BLaER1 treated with 17β-estradiol and CSF1 and Interleukin-3, amounts not matched to agents 10 nM and 100 nM (cell line): ENCODE measurements at regions not wholly inside any gene's neighbourhood (a gene's known extent, or its start where the extent isn't known, plus 50 kb on each side); places are given as distances from the start of the nearest gene placed in this dataset.

Experiments used
- H3K27ac ChIP-seq, 11 experiments: shearing (Covaris generic); formaldehyde crosslinking; 2 replicates each; pipeline ENCODE4 v1.8.1; 2022
- H3K27me3 ChIP-seq, 11 experiments: shearing (Covaris generic); formaldehyde crosslinking; 2 replicates each; pipeline ENCODE4 v1.8.1; 2022
- H3K36me3 ChIP-seq, 11 experiments: shearing (Covaris generic); formaldehyde crosslinking; 2 replicates each; pipeline ENCODE4 v1.8.1; 2022
- H3K4me1 ChIP-seq, 10 experiments: shearing (Covaris generic); formaldehyde crosslinking; 2 replicates each; pipeline ENCODE4 v1.8.1; 2022
- H3K4me2 ChIP-seq, 11 experiments: shearing (Covaris generic); formaldehyde crosslinking; 2 replicates each; pipeline ENCODE4 v1.8.1; 2022
- H3K4me3 ChIP-seq, 10 experiments: shearing (Covaris generic); formaldehyde crosslinking; 2 replicates each; pipeline ENCODE4 v1.8.1; 2022
- H3K9ac ChIP-seq, 11 experiments: shearing (Covaris generic); formaldehyde crosslinking; 2 replicates each; pipeline ENCODE4 v1.8.1; 2022
- H3K9me3 ChIP-seq, 11 experiments: shearing (Covaris generic); formaldehyde crosslinking; replicated peaks in 1 of 11; 2 replicates each; pipeline ENCODE4 v1.8.1; 2022
- H4K20me1 ChIP-seq, 11 experiments: shearing (Covaris generic); formaldehyde crosslinking; 2 replicates each; pipeline ENCODE4 v1.8.1; 2022
- Cebpa-rat ChIP-seq, 11 experiments: shearing (Covaris generic); IDR thresholded peaks; 2 replicates each; pipeline ENCODE4 v1.8.1; 2022

DNA sequence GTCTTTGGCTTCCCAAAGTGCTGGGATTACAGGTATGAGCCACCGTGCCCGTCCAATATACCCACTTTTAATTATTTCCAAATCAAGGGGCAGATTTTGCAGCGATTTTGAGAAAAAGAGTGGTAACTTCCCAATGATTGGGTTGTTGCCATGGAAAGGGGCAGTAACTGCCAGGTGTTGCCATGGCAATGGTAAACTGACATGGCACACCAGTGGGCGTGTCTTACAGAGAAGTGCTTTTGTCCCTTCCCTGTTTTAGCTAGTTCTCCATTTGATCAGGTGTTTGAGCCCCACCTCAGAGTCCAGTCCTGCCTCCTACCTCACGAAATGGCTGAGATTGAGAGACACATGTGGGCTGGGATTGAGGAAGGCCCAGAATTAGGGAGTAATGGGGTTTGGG, 86.3 kb upstream of the IER5L start:
- H3K4me2 ChIP-seq: no peak overlapping the region
- no peak overlapping the region for H3K4me3 ChIP-seq
- peaks cover 0 to 5% (median 0%) of the 10 kb centered on the region in 11 experiments; a peak in 1 of 22 replicates for H3K27me3 ChIP-seq
- H3K9ac ChIP-seq: no peak overlapping the region
- no peak overlapping the region for H3K27ac ChIP-seq
- no peak for TF ChIP-seq Cebpa-rat (IDR thresholded peaks at IDR 0.05)
- peaks cover 0 to 6% (median 0%) of the 10 kb centered on the region in 11 experiments; a peak in 1 of 22 replicates for H3K9me3 ChIP-seq
- H3K36me3 ChIP-seq: no peaks in the 10 kb centered on the region
- no peaks in the 10 kb centered on the region for H4K20me1 ChIP-seq
- H3K4me1 ChIP-seq: peaks cover 13 to 28% (median 21%) of the 10 kb centered on the region in 10 experiments

DNA sequence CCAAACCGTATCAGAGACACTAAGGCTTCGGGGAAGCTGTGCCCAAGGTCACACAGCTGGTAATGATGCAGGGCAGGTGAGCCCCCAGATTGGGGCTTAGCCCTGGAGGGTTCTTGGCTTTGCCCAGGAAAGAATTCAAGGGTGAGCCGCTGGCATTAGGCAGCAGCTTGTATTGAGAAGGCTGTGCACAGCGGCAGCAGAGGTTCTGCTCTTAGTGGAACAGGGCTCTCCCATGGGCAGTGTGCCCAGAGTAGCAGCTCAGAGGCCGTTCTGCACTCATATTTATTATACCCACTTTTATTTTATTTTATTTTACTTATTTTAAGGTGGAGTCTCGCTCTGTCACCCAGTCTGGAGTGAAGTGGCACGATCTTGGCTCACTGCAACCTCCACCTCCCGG, 85.8 kb upstream of the IER5L start:
- peaks cover 19 to 31% (median 24%) of the 10 kb centered on the region in 10 experiments for H3K4me1 ChIP-seq
- TF ChIP-seq Cebpa-rat (IDR thresholded peaks at IDR 0.05): no peak

GRCh38 chr9:129262261-129262660, 84.2 kb upstream of the IER5L start:
- H3K27me3 ChIP-seq: peaks cover 0 to 17% (median 8%) of the 10 kb centered on the region in 11 experiments; a peak in 11 of 22 replicates
- TF ChIP-seq Cebpa-rat (IDR thresholded peaks at IDR 0.05): no peak

More for the DNA sequence above, 85.8 kb upstream of the IER5L start:
- Histone ChIP-seq H4K20me1 (no peaks in the 10 kb centered on the region), H3K27me3 (peaks cover 0 to 9% (median 4%) of the 10 kb centered on the region in 11 experiments; a peak in 9 of 22 replicates), H3K27ac (no peak overlapping the region), H3K9ac (no peak overlapping the region), H3K36me3 (no peaks in the 10 kb centered on the region), H3K4me2 (no peak overlapping the region), H3K4me3 (no peak overlapping the region), H3K9me3 (peaks cover 0 to 6% (median 0%) of the 10 kb centered on the region in 11 experiments; a peak in 1 of 22 replicates)

GRCh38 chr9:129259375-129259774, 81.3 kb upstream of the IER5L start:
- H3K27me3 ChIP-seq: peaks cover 0 to 22% (median 8%) of the 10 kb centered on the region in 11 experiments; a peak in 11 of 22 replicates
- peaks cover 0 to 6% (median 0%) of the 10 kb centered on the region in 11 experiments; a peak in 1 of 22 replicates for H3K9me3 ChIP-seq
- no peaks in the 10 kb centered on the region for H4K20me1 ChIP-seq
- H3K4me2 ChIP-seq: peak overlapping the region in 8 of 11 experiments; percentile 66 to 91 (median 84); a peak in 15 of 22 replicates
- H3K27ac ChIP-seq: no peak overlapping the region
- no peak for TF ChIP-seq Cebpa-rat (IDR thresholded peaks at IDR 0.05)
- H3K4me1 ChIP-seq: peaks cover 26 to 42% (median 37%) of the 10 kb centered on the region in 10 experiments
- no peak overlapping the region for H3K9ac ChIP-seq
- no peaks in the 10 kb centered on the region for H3K36me3 ChIP-seq
- no peak overlapping the region for H3K4me3 ChIP-seq

More at GRCh38 chr9:129262261-129262660, 84.2 kb upstream of the IER5L start:
- Histone ChIP-seq H3K36me3 (no peaks in the 10 kb centered on the region), H3K4me3 (no peak overlapping the region), H4K20me1 (no peaks in the 10 kb centered on the region), H3K9ac (no peak overlapping the region), H3K9me3 (peaks cover 0 to 6% (median 0%) of the 10 kb centered on the region in 11 experiments; a peak in 1 of 22 replicates), H3K27ac (peak overlapping the region in 4 of 11 experiments; percentile 14 to 37 (median 18); a peak in 3 of 22 replicates), H3K4me1 (peaks cover 23 to 38% (median 32%) of the 10 kb centered on the region in 10 experiments), H3K4me2 (peak overlapping the region in 7 of 11 experiments; percentile 41 to 75 (median 73); a peak in 9 of 22 replicates)

- H3K9ac ChIP-seq: peak overlapping the region in 7 of 11 experiments; percentile 2 to 65 (median 31); a peak in 9 of 22 replicates
- peak overlapping the region in 6 of 11 experiments; percentile 28 to 68 (median 54); a peak in 7 of 22 replicates for H3K27ac ChIP-seq
- peak overlapping the region in 6 of 10 experiments; percentile 12 to 51 (median 38); a peak in 6 of 20 replicates for H3K4me3 ChIP-seq
- H3K27me3 ChIP-seq: peaks cover 0 to 27% (median 8%) of the 10 kb centered on the region in 11 experiments; a peak in 11 of 22 replicates
- H3K36me3 ChIP-seq: no peaks in the 10 kb centered on the region
- no peak for TF ChIP-seq Cebpa-rat (IDR thresholded peaks at IDR 0.05)
- peaks cover 0 to 4% (median 0%) of the 10 kb centered on the region in 11 experiments; a peak in 1 of 22 replicates for H3K9me3 ChIP-seq
- peaks cover 31 to 47% (median 42%) of the 10 kb centered on the region in 10 experiments for H3K4me1 ChIP-seq
- H3K4me2 ChIP-seq: peak overlapping the region; percentile 65 to 91 (median 84)
- H4K20me1 ChIP-seq: no peaks in the 10 kb centered on the region
Measured at GRCh38 chr9:129258823-129259301, 80.8 kb upstream of the IER5L start.

DNA sequence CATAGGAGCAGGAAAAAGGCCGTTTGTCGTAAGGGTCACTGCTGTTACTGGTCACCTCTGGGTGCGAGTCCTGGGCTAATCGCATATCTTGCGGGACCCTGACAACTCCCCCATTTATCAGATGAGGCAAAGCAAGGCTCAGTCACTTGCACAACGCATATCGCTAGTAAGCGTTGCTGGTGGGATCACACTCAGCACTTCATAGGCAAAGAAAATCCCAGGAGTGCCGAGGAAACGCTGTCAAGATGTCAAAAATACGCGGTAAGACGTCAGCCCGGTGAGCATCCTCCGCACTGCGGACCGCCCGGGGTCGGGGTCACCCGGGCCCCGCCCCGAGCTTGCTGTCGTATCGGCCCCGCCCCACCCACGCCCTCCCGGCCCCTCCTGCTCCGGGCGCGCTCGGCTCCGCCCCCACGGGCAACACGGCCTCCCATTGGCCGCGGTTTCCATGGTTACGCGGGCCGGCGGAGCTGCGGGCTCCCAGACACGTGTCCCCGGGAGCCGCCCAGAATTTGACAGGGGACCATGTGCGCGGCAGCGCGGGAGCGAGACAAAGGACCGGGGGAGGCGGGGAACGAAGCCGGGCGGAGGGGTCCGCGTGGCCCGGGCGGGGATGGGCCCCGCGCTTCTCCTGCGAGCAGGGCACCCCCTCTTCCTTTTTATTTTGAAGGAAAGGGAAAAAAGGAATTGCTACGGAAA, 80.2 kb upstream of the IER5L start:
- Histone ChIP-seq H3K4me3 (peak overlapping the region in 6 of 10 experiments; percentile 12 to 51 (median 38); a peak in 6 of 20 replicates), H3K9ac (peak overlapping the region in 7 of 11 experiments; percentile 2 to 65 (median 31); a peak in 9 of 22 replicates)

GRCh38 chr9:129256959-129257713, 79.1 kb upstream of the IER5L start:
- H3K9ac ChIP-seq: no peak overlapping the region
- no peak overlapping the region for H3K4me3 ChIP-seq
- H3K4me1 ChIP-seq: peaks cover 48 to 62% (median 57%) of the 10 kb centered on the region in 10 experiments
- no peak overlapping the region for H3K27ac ChIP-seq
- no peaks in the 10 kb centered on the region for H3K36me3 ChIP-seq
- TF ChIP-seq Cebpa-rat (IDR thresholded peaks at IDR 0.05): no peak
- peaks cover 0 to 33% (median 8%) of the 10 kb centered on the region in 11 experiments; a peak in 11 of 22 replicates for H3K27me3 ChIP-seq
- H3K9me3 ChIP-seq: no peaks in the 10 kb centered on the region
- peak overlapping the region in 2 of 11 experiments; percentile 78 to 85; a peak in 1 of 22 replicates for H3K4me2 ChIP-seq
- no peaks in the 10 kb centered on the region for H4K20me1 ChIP-seq

More for the DNA sequence above, 80.2 kb upstream of the IER5L start:
- Histone ChIP-seq H4K20me1 (no peaks in the 10 kb centered on the region), H3K36me3 (no peaks in the 10 kb centered on the region), H3K4me2 (peak overlapping the region; percentile 65 to 91 (median 84)), H3K27ac (peak overlapping the region in 6 of 11 experiments; percentile 28 to 68 (median 54); a peak in 7 of 22 replicates), H3K4me1 (peaks cover 37 to 53% (median 48%) of the 10 kb centered on the region in 10 experiments), H3K27me3 (peaks cover 0 to 33% (median 8%) of the 10 kb centered on the region in 11 experiments; a peak in 11 of 22 replicates), H3K9me3 (no peaks in the 10 kb centered on the region)
- TF ChIP-seq Cebpa-rat (IDR thresholded peaks at IDR 0.05): no peak

GRCh38 chr9:129254566-129255287, 76.7 kb upstream of the IER5L start:
- H3K36me3 ChIP-seq: no peaks in the 10 kb centered on the region
- peak overlapping the region in 1 of 11 experiments; percentile 10; a peak in 1 of 22 replicates for H3K9ac ChIP-seq
- H3K9me3 ChIP-seq: peaks cover 0 to 6% (median 4%) of the 10 kb centered on the region in 11 experiments; a peak in 10 of 22 replicates
- TF ChIP-seq Cebpa-rat (IDR thresholded peaks at IDR 0.05): no peak
- H3K27ac ChIP-seq: no peak overlapping the region
- H3K4me3 ChIP-seq: no peak overlapping the region
- peaks cover 34 to 59% (median 47%) of the 10 kb centered on the region in 10 experiments for H3K4me1 ChIP-seq
- H4K20me1 ChIP-seq: no peaks in the 10 kb centered on the region
- H3K27me3 ChIP-seq: peaks cover 0 to 33% (median 8%) of the 10 kb centered on the region in 11 experiments; a peak in 11 of 22 replicates
- peak overlapping the region; percentile 53 to 92 (median 80) for H3K4me2 ChIP-seq
